Astrocyte of the cerebellum (primary cell): ENCODE measurements at regions not wholly inside any gene's neighbourhood (a gene's known extent, or its start where the extent isn't known, plus 50 kb on each side); places are given as distances from the start of the nearest gene placed in this dataset.

Experiments used
- DNase-seq: peaks from one replicate; pipeline ENCODE4 v3.0.0-alpha.2; 2011; ENCODE audit warnings: low read depth
- H3K4me3 ChIP-seq: 2 replicates; pipeline ENCODE4 v1.5.1; 2011; ENCODE audit warnings: mild to moderate bottlenecking, low read depth, low read length, moderate library complexity
- CTCF ChIP-seq: IDR thresholded peaks from 2 replicates; pipeline ENCODE4 v1.5.1; 2012; ENCODE audit warnings: low read length, low read depth, moderate library complexity, mild to moderate bottlenecking; ENCODE audit errors: missing control alignments
- in situ Hi-C: cut with HindIII; loops from 2 replicates; pipeline ENCODE4 v1.10.0; 2017; ENCODE audit warnings: low sequenced_read_pairs

GRCh38 chrX:125710403-125711062 lies 390.9 kb downstream of the TEX13C start:
- TF ChIP-seq CTCF, result no peak
- no peak overlapping the region for H3K4me3 ChIP-seq
- in situ Hi-C loops, result no loop called here
- no peak for DNase-seq

- in situ Hi-C loops, result no loop called here
- no peak overlapping the region for H3K4me3 ChIP-seq
- no peak for TF ChIP-seq CTCF
- no peak for DNase-seq
These were observed 391.4 kb downstream of the TEX13C start for GRCh38 chrX:125711103-125711502.

- in situ Hi-C loops, result no loop called here
These were observed 394.0 kb downstream of the TEX13C start for GRCh38 chrX:125713633-125714032.

GRCh38 chrX:125727117-125727516 lies 407.4 kb downstream of the TEX13C start:
- in situ Hi-C loops, result no loop called here
- TF ChIP-seq CTCF, result no peak
- no peak overlapping the region for H3K4me3 ChIP-seq
- no peak for DNase-seq

More at GRCh38 chrX:125713633-125714032, 394.0 kb downstream of the TEX13C start:
- no peak overlapping the region for H3K4me3 ChIP-seq
- TF ChIP-seq CTCF, result no peak
- DNase-seq, result no peak

GRCh38 chrX:125736008-125736729 lies 416.5 kb downstream of the TEX13C start:
- no peak for TF ChIP-seq CTCF
- no peak overlapping the region for H3K4me3 ChIP-seq
- in situ Hi-C loops, result no loop called here
- DNase-seq, result no peak

GRCh38 chrX:125742811-125743210 lies 423.1 kb downstream of the TEX13C start:
- DNase-seq, result no peak
- no peak overlapping the region for H3K4me3 ChIP-seq
- in situ Hi-C loops, result no loop called here
- no peak for TF ChIP-seq CTCF
